ENCODE measurements at regions not wholly inside any gene's neighbourhood (a gene's known extent, or its start where the extent isn't known, plus 50 kb on each side); places are given as distances from the start of the nearest gene placed in this dataset.
"Not testable (repeated sequence)": the region's sequence is repeated elsewhere in the genome, so short reads cannot be mapped to it uniquely, and the experiment has no call there.

- Histone ChIP-seq H3K9me2 (no peaks in the 10 kb centered on the region), H3K4me3 (ENCODE audit: low read depth in 2 of 2, low read length in 1 of 2) (no peak overlapping the region), H3K27ac (ENCODE audit: low read depth in 2 of 2, low read length in 1 of 2) (no peak overlapping the region), H3K79me2 (ENCODE audit: insufficient read depth) (no peaks in the 10 kb centered on the region), H3K9ac (no peak overlapping the region), H3K4me1 (ENCODE audit: control insufficient read depth in 1 of 2, insufficient read depth in 2 of 2, low read depth in 1 of 2, low read length in 1 of 2) (peaks cover 22% of the 10 kb centered on the region in 2 experiments), H3K4me2 (no peak overlapping the region), H3K9me3 (no peaks in the 10 kb centered on the region), H3F3A (replicated peaks; ENCODE audit: insufficient read depth) (peaks cover 22% of the 10 kb centered on the region), H3K27me3 (ENCODE audit: insufficient read depth) (no peaks in the 10 kb centered on the region), H3K36me3 (replicated peaks in 1 of 2; ENCODE audit: control insufficient read depth in 1 of 2, insufficient read depth in 2 of 2, low read length in 1 of 2) (no peaks in the 10 kb centered on the region), H2AFZ (ENCODE audit: low read depth) (no peak overlapping the region), H4K20me1 (ENCODE audit: insufficient read depth) (no peaks in the 10 kb centered on the region)
- CTCF ChIA-PET = interaction anchor here (1.6 kb wide), 1 partner anchor 483 kb away, joined by 7 read pairs; no protein-coding TSS in a partner anchor
- POLR2A ChIA-PET = no interaction called here
- no peak for DNase-seq
- TF ChIP-seq CTCF (IDR thresholded peaks at IDR 0.05) = no peak
- no peak for TF ChIP-seq GATA2 (CRISPR knock-in tag; IDR thresholded peaks at IDR 0.05)
- no peak for TF ChIP-seq RXRA (IDR thresholded peaks at IDR 0.05; ENCODE audit: borderline replicate concordance, low read depth)
- no peak for TF ChIP-seq RAD21 (IDR thresholded peaks at IDR 0.05; ENCODE audit: low read length)
- no peak for TF ChIP-seq TAF1 (IDR thresholded peaks at IDR 0.05; ENCODE audit: borderline replicate concordance, low read depth, low read length)
- no peak for TF ChIP-seq POLR2AphosphoS5 (IDR thresholded peaks at IDR 0.05; ENCODE audit: low read depth, low read length)
- TF ChIP-seq JUND (IDR thresholded peaks at IDR 0.05) = no peak
- no peak for TF ChIP-seq FOSL2 (IDR thresholded peaks at IDR 0.05; ENCODE audit: borderline replicate concordance, low read depth)
Measured at GRCh38 chr7:23898619-23899018, 188.6 kb downstream of the STK31 start.

- H3K27me3 ChIP-seq (ENCODE audit: insufficient read depth); H3K4me3 ChIP-seq (ENCODE audit: low read depth in 2 of 2, low read length in 1 of 2); H3K9me2 ChIP-seq; H3K4me2 ChIP-seq; H3K36me3 ChIP-seq (replicated peaks in 1 of 2; ENCODE audit: control insufficient read depth in 1 of 2, insufficient read depth in 2 of 2, low read length in 1 of 2); H3K4me1 ChIP-seq (ENCODE audit: control insufficient read depth in 1 of 2, insufficient read depth in 2 of 2, low read depth in 1 of 2, low read length in 1 of 2); H3K79me2 ChIP-seq (ENCODE audit: insufficient read depth); H3K9ac ChIP-seq; H3K9me3 ChIP-seq; DNase-seq; POLR2A ChIA-PET; H4K20me1 ChIP-seq (ENCODE audit: insufficient read depth); H3F3A ChIP-seq (replicated peaks; ENCODE audit: insufficient read depth); H3K27ac ChIP-seq (ENCODE audit: low read depth in 2 of 2, low read length in 1 of 2); H2AFZ ChIP-seq (ENCODE audit: low read depth): not testable (repeated sequence)
- CTCF ChIA-PET = interaction anchor here (0.6 to 2.2 kb wide), 4 partner anchors 10 to 1187 kb away, joined by 3 to 7 read pairs (median 3); no protein-coding TSS in a partner anchor
- 82% methylated on average over 25 of the region's 30 CpGs for WGBS (ENCODE audit: low lambda C conversion rate)
Measured at GRCh38 chr7:23904901-23905300, 194.9 kb downstream of the STK31 start.

- H4K20me1 ChIP-seq (ENCODE audit: insufficient read depth) = no peaks in the 10 kb centered on the region
- no peaks in the 10 kb centered on the region for H3F3A ChIP-seq (replicated peaks; ENCODE audit: insufficient read depth)
- ChIA-PET CTCF (interaction anchor here (0.9 kb wide), 1 partner anchor 10 kb away, joined by 4 read pairs; no protein-coding TSS in a partner anchor), POLR2A (no interaction called here)
- peaks cover 0 to 4% of the 10 kb centered on the region in 2 experiments; a peak in 1 of 4 replicates for H3K4me1 ChIP-seq (ENCODE audit: control insufficient read depth in 1 of 2, insufficient read depth in 2 of 2, low read depth in 1 of 2, low read length in 1 of 2)
- no peak for DNase-seq
- H3K4me3 ChIP-seq (ENCODE audit: low read depth in 2 of 2, low read length in 1 of 2) = no peak overlapping the region
- H3K9me2 ChIP-seq = no peaks in the 10 kb centered on the region
- H3K27me3 ChIP-seq (ENCODE audit: insufficient read depth) = no peaks in the 10 kb centered on the region
- no peak overlapping the region for H2AFZ ChIP-seq (ENCODE audit: low read depth)
- H3K4me2 ChIP-seq = no peak overlapping the region
- 11% methylated on average over 2 of the region's 2 CpGs for WGBS (ENCODE audit: low lambda C conversion rate)
- no peak overlapping the region for H3K9ac ChIP-seq
- no peak overlapping the region for H3K27ac ChIP-seq (ENCODE audit: low read depth in 2 of 2, low read length in 1 of 2)
- no peaks in the 10 kb centered on the region for H3K36me3 ChIP-seq (replicated peaks in 1 of 2; ENCODE audit: control insufficient read depth in 1 of 2, insufficient read depth in 2 of 2, low read length in 1 of 2)
- no peaks in the 10 kb centered on the region for H3K79me2 ChIP-seq (ENCODE audit: insufficient read depth)
- TF ChIP-seq TCF12 (IDR thresholded peaks at IDR 0.05) (no peak), MXI1 (IDR thresholded peaks at IDR 0.05; ENCODE audit: low read depth, low read length) (no peak), IRF3 (IDR thresholded peaks at IDR 0.05; ENCODE audit: low read depth, low read length) (no peak), FOSL2 (IDR thresholded peaks at IDR 0.05; ENCODE audit: borderline replicate concordance, low read depth) (0 out of 2 replicates have a peak, but pooled peaks have one; percentile 4), NFIC (IDR thresholded peaks at IDR 0.05; ENCODE audit: borderline replicate concordance) (no peak)
- H3K9me3 ChIP-seq = no peaks in the 10 kb centered on the region
Measured at GRCh38 chr7:23907012-23907411, 197.0 kb downstream of the STK31 start.

Data from SK-N-SH (cell line).